ENCODE measurements at regions not wholly inside any gene's neighbourhood (a gene's known extent, or its start where the extent isn't known, plus 50 kb on each side); places are given as distances from the start of the nearest gene placed in this dataset.

DNA sequence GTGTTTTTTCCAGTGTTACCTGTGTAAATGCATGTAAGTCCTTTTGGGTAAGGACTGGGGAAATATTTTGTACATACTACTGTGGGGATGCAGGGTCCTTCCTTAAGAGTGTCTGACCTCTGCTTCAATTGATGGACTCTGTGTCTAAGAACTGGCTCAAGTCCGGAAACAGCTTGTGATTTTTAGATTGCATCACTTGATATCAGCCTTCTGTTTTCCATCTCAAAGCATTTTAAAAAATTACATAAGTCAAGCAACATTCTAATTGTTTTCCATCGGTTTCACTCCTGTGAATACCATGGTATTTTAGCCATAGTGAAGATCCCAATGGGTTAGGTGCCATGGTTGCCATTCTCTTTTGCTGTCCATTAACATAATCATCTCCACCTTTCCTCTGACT lies 597.6 kb downstream of the SQOR start:
- TF ChIP-seq NFIC (IDR thresholded peaks at IDR 0.05) (no peak), FOXM1 (IDR thresholded peaks at IDR 0.05; ENCODE audit: borderline replicate concordance, low read depth) (no peak), CREB1 (IDR thresholded peaks at IDR 0.05; ENCODE audit: low read depth) (no peak), TAF1 (IDR thresholded peaks at IDR 0.05; ENCODE audit: low read depth) (no peak), RAD21 (IDR thresholded peaks at IDR 0.05; ENCODE audit: low read depth) (no peak), EP300 (IDR thresholded peaks at IDR 0.05; ENCODE audit: borderline replicate concordance) (no peak), TEAD4 (IDR thresholded peaks at IDR 0.05) (no peak), TCF12 (IDR thresholded peaks at IDR 0.05; ENCODE audit: low read depth) (no peak)
- TF ChIP-seq, protein P1, sequence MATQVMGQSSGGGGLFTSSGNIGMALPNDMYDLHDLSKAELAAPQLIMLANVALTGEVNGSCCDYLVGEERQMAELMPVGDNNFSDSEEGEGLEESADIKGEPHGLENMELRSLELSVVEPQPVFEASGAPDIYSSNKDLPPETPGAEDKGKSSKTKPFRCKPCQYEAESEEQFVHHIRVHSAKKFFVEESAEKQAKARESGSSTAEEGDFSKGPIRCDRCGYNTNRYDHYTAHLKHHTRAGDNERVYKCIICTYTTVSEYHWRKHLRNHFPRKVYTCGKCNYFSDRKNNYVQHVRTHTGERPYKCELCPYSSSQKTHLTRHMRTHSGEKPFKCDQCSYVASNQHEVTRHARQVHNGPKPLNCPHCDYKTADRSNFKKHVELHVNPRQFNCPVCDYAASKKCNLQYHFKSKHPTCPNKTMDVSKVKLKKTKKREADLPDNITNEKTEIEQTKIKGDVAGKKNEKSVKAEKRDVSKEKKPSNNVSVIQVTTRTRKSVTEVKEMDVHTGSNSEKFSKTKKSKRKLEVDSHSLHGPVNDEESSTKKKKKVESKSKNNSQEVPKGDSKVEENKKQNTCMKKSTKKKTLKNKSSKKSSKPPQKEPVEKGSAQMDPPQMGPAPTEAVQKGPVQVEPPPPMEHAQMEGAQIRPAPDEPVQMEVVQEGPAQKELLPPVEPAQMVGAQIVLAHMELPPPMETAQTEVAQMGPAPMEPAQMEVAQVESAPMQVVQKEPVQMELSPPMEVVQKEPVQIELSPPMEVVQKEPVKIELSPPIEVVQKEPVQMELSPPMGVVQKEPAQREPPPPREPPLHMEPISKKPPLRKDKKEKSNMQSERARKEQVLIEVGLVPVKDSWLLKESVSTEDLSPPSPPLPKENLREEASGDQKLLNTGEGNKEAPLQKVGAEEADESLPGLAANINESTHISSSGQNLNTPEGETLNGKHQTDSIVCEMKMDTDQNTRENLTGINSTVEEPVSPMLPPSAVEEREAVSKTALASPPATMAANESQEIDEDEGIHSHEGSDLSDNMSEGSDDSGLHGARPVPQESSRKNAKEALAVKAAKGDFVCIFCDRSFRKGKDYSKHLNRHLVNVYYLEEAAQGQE (IDR thresholded peaks at IDR 0.05; ENCODE audit: low read depth), result no peak
- TF ChIP-seq, protein P2, sequence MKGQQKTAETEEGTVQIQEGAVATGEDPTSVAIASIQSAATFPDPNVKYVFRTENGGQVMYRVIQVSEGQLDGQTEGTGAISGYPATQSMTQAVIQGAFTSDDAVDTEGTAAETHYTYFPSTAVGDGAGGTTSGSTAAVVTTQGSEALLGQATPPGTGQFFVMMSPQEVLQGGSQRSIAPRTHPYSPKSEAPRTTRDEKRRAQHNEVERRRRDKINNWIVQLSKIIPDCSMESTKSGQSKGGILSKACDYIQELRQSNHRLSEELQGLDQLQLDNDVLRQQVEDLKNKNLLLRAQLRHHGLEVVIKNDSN (IDR thresholded peaks at IDR 0.05), result no peak
- TF ChIP-seq, protein P3, sequence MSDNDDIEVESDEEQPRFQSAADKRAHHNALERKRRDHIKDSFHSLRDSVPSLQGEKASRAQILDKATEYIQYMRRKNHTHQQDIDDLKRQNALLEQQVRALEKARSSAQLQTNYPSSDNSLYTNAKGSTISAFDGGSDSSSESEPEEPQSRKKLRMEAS (IDR thresholded peaks at IDR 0.05), result no peak
